ENCODE measurements at regions not wholly inside any gene's neighbourhood (a gene's known extent, or its start where the extent isn't known, plus 50 kb on each side); places are given as distances from the start of the nearest gene placed in this dataset.
A peak's percentile ranks its signal among the peaks of the same experiment; 100 is the strongest.

GRCh38 chr16:55976815-55977214, 101.6 kb upstream of the CES5A start:
- Mint-ChIP-seq H3K4me3 (no peak overlapping the region), H3K36me3 (ENCODE audit: insufficient read depth) (no peaks in the 10 kb centered on the region), H3K4me1 (ENCODE audit: low read depth) (no peaks in the 10 kb centered on the region), H3K27me3 (ENCODE audit: low read depth) (peaks cover 2% of the 10 kb centered on the region), H3K9me3 (no peaks in the 10 kb centered on the region)
- no peak for ATAC-seq
- DNase-seq, result no peak

GRCh38 chr16:55971447-55971846, 96.3 kb upstream of the CES5A start:
- no peak for DNase-seq
- Mint-ChIP-seq H3K4me1 (ENCODE audit: low read depth) (no peaks in the 10 kb centered on the region), H3K36me3 (ENCODE audit: insufficient read depth) (no peaks in the 10 kb centered on the region), H3K4me3 (no peak overlapping the region), H3K9me3 (no peaks in the 10 kb centered on the region), H3K27me3 (ENCODE audit: low read depth) (peaks cover 6% of the 10 kb centered on the region)
- ATAC-seq, result no peak

GRCh38 chr16:55968221-55968620, 93.0 kb upstream of the CES5A start:
- Mint-ChIP-seq H3K27me3 (ENCODE audit: low read depth) (peaks cover 12% of the 10 kb centered on the region), H3K36me3 (ENCODE audit: insufficient read depth) (no peaks in the 10 kb centered on the region), H3K9me3 (no peaks in the 10 kb centered on the region), H3K4me3 (no peak overlapping the region), H3K4me1 (ENCODE audit: low read depth) (no peaks in the 10 kb centered on the region)
- DNase-seq, result no peak
- no peak for ATAC-seq

GRCh38 chr16:55964923-55965475, 89.8 kb upstream of the CES5A start:
- H3K36me3 Mint-ChIP-seq (ENCODE audit: insufficient read depth), result no peaks in the 10 kb centered on the region
- H3K4me1 Mint-ChIP-seq (ENCODE audit: low read depth), result no peaks in the 10 kb centered on the region
- no peak overlapping the region for H3K4me3 Mint-ChIP-seq
- DNase-seq (no peak), ATAC-seq (no peak)
- H3K27me3 Mint-ChIP-seq (ENCODE audit: low read depth), result peaks cover 16% of the 10 kb centered on the region
- peaks cover 2% of the 10 kb centered on the region for H3K9me3 Mint-ChIP-seq

GRCh38 chr16:55955845-55956244, 80.7 kb upstream of the CES5A start:
- Mint-ChIP-seq H3K4me3 (no peak overlapping the region), H3K4me1 (ENCODE audit: low read depth) (no peaks in the 10 kb centered on the region), H3K9me3 (peaks cover 22% of the 10 kb centered on the region), H3K27me3 (ENCODE audit: low read depth) (peaks cover 7% of the 10 kb centered on the region), H3K36me3 (ENCODE audit: insufficient read depth) (no peaks in the 10 kb centered on the region)
- DNase-seq (no peak), ATAC-seq (no peak)

- Mint-ChIP-seq H3K9me3 (peaks cover 22% of the 10 kb centered on the region), H3K4me1 (ENCODE audit: low read depth) (no peaks in the 10 kb centered on the region), H3K27me3 (ENCODE audit: low read depth) (peaks cover 8% of the 10 kb centered on the region), H3K4me3 (no peak overlapping the region), H3K36me3 (ENCODE audit: insufficient read depth) (no peaks in the 10 kb centered on the region)
- DNase-seq (no peak), ATAC-seq (no peak)
Observed at GRCh38 chr16:55955424-55955823, 80.3 kb upstream of the CES5A start.

- H3K36me3 Mint-ChIP-seq (ENCODE audit: insufficient read depth), result no peaks in the 10 kb centered on the region
- H3K27me3 Mint-ChIP-seq (ENCODE audit: low read depth), result peaks cover 10% of the 10 kb centered on the region
- H3K9me3 Mint-ChIP-seq, result peaks cover 19% of the 10 kb centered on the region
- no peak for DNase-seq
- H3K4me1 Mint-ChIP-seq (ENCODE audit: low read depth), result no peaks in the 10 kb centered on the region
- ATAC-seq, result no peak
- H3K4me3 Mint-ChIP-seq, result no peak overlapping the region
Observed at GRCh38 chr16:55954906-55955305, 79.7 kb upstream of the CES5A start.

GRCh38 chr16:55949518-55949917, 74.3 kb upstream of the CES5A start:
- H3K36me3 Mint-ChIP-seq (ENCODE audit: insufficient read depth), result no peaks in the 10 kb centered on the region
- DNase-seq, result no peak
- peaks cover 8% of the 10 kb centered on the region for H3K9me3 Mint-ChIP-seq
- ATAC-seq, result no peak
- peaks cover 1% of the 10 kb centered on the region for H3K4me1 Mint-ChIP-seq (ENCODE audit: low read depth)
- no peak overlapping the region for H3K4me3 Mint-ChIP-seq
- peaks cover 39% of the 10 kb centered on the region for H3K27me3 Mint-ChIP-seq (ENCODE audit: low read depth)

- H3K36me3 Mint-ChIP-seq (ENCODE audit: insufficient read depth), result no peaks in the 10 kb centered on the region
- H3K4me1 Mint-ChIP-seq (ENCODE audit: low read depth), result peaks cover 1% of the 10 kb centered on the region
Observed at GRCh38 chr16:55948230-55948629, 73.1 kb upstream of the CES5A start.

GRCh38 chr16:55947366-55947765, 72.2 kb upstream of the CES5A start:
- ATAC-seq (no peak), DNase-seq (no peak)
- Mint-ChIP-seq H3K4me3 (no peak overlapping the region), H3K9me3 (peaks cover 8% of the 10 kb centered on the region), H3K36me3 (ENCODE audit: insufficient read depth) (no peaks in the 10 kb centered on the region), H3K4me1 (ENCODE audit: low read depth) (peaks cover 1% of the 10 kb centered on the region), H3K27me3 (ENCODE audit: low read depth) (peaks cover 51% of the 10 kb centered on the region)

More at GRCh38 chr16:55948230-55948629, 73.1 kb upstream of the CES5A start:
- Mint-ChIP-seq H3K27me3 (ENCODE audit: low read depth) (peaks cover 46% of the 10 kb centered on the region), H3K9me3 (peaks cover 8% of the 10 kb centered on the region), H3K4me3 (no peak overlapping the region)
- ATAC-seq (no peak), DNase-seq (no peak)

- peaks cover 4% of the 10 kb centered on the region for H3K9me3 Mint-ChIP-seq
- DNase-seq, result peak; percentile 37
- H3K27me3 Mint-ChIP-seq (ENCODE audit: low read depth), result peaks cover 53% of the 10 kb centered on the region
- H3K36me3 Mint-ChIP-seq (ENCODE audit: insufficient read depth), result no peaks in the 10 kb centered on the region
- H3K4me3 Mint-ChIP-seq, result no peak overlapping the region
- ATAC-seq, result peak; percentile 48 to 54
- peaks cover 1% of the 10 kb centered on the region for H3K4me1 Mint-ChIP-seq (ENCODE audit: low read depth)
Observed at GRCh38 chr16:55944377-55944802, 69.2 kb upstream of the CES5A start.

GRCh38 chr16:55943267-55943666, 68.1 kb upstream of the CES5A start:
- ATAC-seq, result no peak
- H3K4me3 Mint-ChIP-seq, result no peak overlapping the region
- peaks cover 4% of the 10 kb centered on the region for H3K9me3 Mint-ChIP-seq
- peaks cover 1% of the 10 kb centered on the region for H3K4me1 Mint-ChIP-seq (ENCODE audit: low read depth)
- no peak for DNase-seq
- peaks cover 49% of the 10 kb centered on the region for H3K27me3 Mint-ChIP-seq (ENCODE audit: low read depth)
- no peaks in the 10 kb centered on the region for H3K36me3 Mint-ChIP-seq (ENCODE audit: insufficient read depth)

- Mint-ChIP-seq H3K9me3 (peaks cover 4% of the 10 kb centered on the region), H3K36me3 (ENCODE audit: insufficient read depth) (no peaks in the 10 kb centered on the region), H3K4me3 (no peak overlapping the region), H3K4me1 (ENCODE audit: low read depth) (no peaks in the 10 kb centered on the region), H3K27me3 (ENCODE audit: low read depth) (peaks cover 49% of the 10 kb centered on the region)
- no peak for ATAC-seq
- DNase-seq, result no peak
Observed at GRCh38 chr16:55942821-55943220, 67.6 kb upstream of the CES5A start.

- peaks cover 49% of the 10 kb centered on the region for H3K27me3 Mint-ChIP-seq (ENCODE audit: low read depth)
- no peak overlapping the region for H3K4me3 Mint-ChIP-seq
- peaks cover 4% of the 10 kb centered on the region for H3K9me3 Mint-ChIP-seq
- no peaks in the 10 kb centered on the region for H3K36me3 Mint-ChIP-seq (ENCODE audit: insufficient read depth)
- H3K4me1 Mint-ChIP-seq (ENCODE audit: low read depth), result no peaks in the 10 kb centered on the region
- ATAC-seq, result no peak
- no peak for DNase-seq
Observed at GRCh38 chr16:55941552-55941951, 66.4 kb upstream of the CES5A start.

- no peak overlapping the region for H3K4me3 Mint-ChIP-seq
- H3K36me3 Mint-ChIP-seq (ENCODE audit: insufficient read depth), result no peaks in the 10 kb centered on the region
- H3K27me3 Mint-ChIP-seq (ENCODE audit: low read depth), result peaks cover 47% of the 10 kb centered on the region
- peaks cover 4% of the 10 kb centered on the region for H3K9me3 Mint-ChIP-seq
- DNase-seq (no peak), ATAC-seq (no peak)
- no peaks in the 10 kb centered on the region for H3K4me1 Mint-ChIP-seq (ENCODE audit: low read depth)
Observed at GRCh38 chr16:55938126-55938525, 63.0 kb upstream of the CES5A start.

- no peaks in the 10 kb centered on the region for H3K36me3 Mint-ChIP-seq (ENCODE audit: insufficient read depth)
- no peak for ATAC-seq
- DNase-seq, result no peak
- H3K4me3 Mint-ChIP-seq, result no peak overlapping the region
- no peaks in the 10 kb centered on the region for H3K9me3 Mint-ChIP-seq
- no peaks in the 10 kb centered on the region for H3K4me1 Mint-ChIP-seq (ENCODE audit: low read depth)
- H3K27me3 Mint-ChIP-seq (ENCODE audit: low read depth), result peaks cover 26% of the 10 kb centered on the region
Observed at GRCh38 chr16:55933038-55933437, 57.9 kb upstream of the CES5A start.

Measured in activated T-cell treated with anti-CD3 and anti-CD28 coated beads, Interleukin-2, amount 50 U/mL, for 4 hours (primary cell).